Endothelial cell of umbilical vein (primary cell): ENCODE measurements at regions not wholly inside any gene's neighbourhood (a gene's known extent, or its start where the extent isn't known, plus 50 kb on each side); places are given as distances from the start of the nearest gene placed in this dataset.
"Not testable (repeated sequence)": the region's sequence is repeated elsewhere in the genome, so short reads cannot be mapped to it uniquely, and the experiment has no call there.

ENCODE experiments used
- BruUV-seq: library from RNA; stranded (reverse); fragments of 400-500 nt; replicated peaks from 2 replicates; lab custom pipeline; 2021; lab: Mats Ljungman, UMichigan
- CTCF ChIA-PET: fragments of 300-600, 350-600 bp; sonication (Branson Sonifier 250); formaldehyde crosslinking; loops from one replicate; lab custom pipeline; 2021; ENCODE audit warnings: antibody characterized with exemption, inconsistent platforms; lab: Charles Lee
- POLR2A ChIA-PET: fragments of 300-600, 350-600 bp; sonication (Branson Sonifier 250); formaldehyde crosslinking; loops from one replicate; lab custom pipeline; 2021; ENCODE audit warnings: antibody characterized with exemption, inconsistent platforms; lab: Charles Lee
- DNase-seq: peaks from one replicate; pipeline ENCODE4 v3.0.0-alpha.2; 2011; ENCODE audit warnings: low read depth, low spot score
- FAIRE-seq: peaks from 2 replicates; lab custom pipeline; 2011; peaks lifted over from hg19 to GRCh38; lab: Jason Lieb, UNC
- H2AFZ ChIP-seq: 2 replicates; pipeline ENCODE4 v1.6.0; 2012; ENCODE audit warnings: low read depth, low read length, control low read depth, inconsistent platforms
- H3K27ac ChIP-seq: 2 replicates; pipeline ENCODE4 v1.5.1; 2011; ENCODE audit warnings: low read depth, mild to moderate bottlenecking, control low read depth, low read length, moderate library complexity; ENCODE audit not compliant: insufficient read depth
- H3K27me3 ChIP-seq, 2 experiments: 2 replicates each; pipeline versions ENCODE4 v1.6.0 to v1.6.1; 2011; ENCODE audit warnings: low read length in 2 of 2, mixed read lengths in 1 of 2; ENCODE audit not compliant: control insufficient read depth in 2 of 2, insufficient read depth in 2 of 2
- H3K36me3 ChIP-seq, 2 experiments: 2 replicates in 1 of 2; 3 replicates in 1 of 2; pipeline ENCODE4 v1.5.1; 2011; ENCODE audit warnings: low read length in 2 of 2, mild to moderate bottlenecking in 1 of 2, moderate library complexity in 1 of 2; ENCODE audit not compliant: control insufficient read depth in 2 of 2, insufficient read depth in 2 of 2; ENCODE audit errors: extremely low read depth in 1 of 2
- H3K4me1 ChIP-seq: 3 replicates; pipeline ENCODE4 v1.5.1; 2011; ENCODE audit warnings: mild to moderate bottlenecking, low read length; ENCODE audit not compliant: control insufficient read depth, insufficient read depth; ENCODE audit errors: extremely low read depth
- H3K4me2 ChIP-seq: 2 replicates; pipeline ENCODE4 v1.6.1; 2011; ENCODE audit warnings: low read length, control low read depth, mixed read lengths; ENCODE audit not compliant: insufficient read depth
- H3K4me3 ChIP-seq, 3 experiments: fragments of 200-600 bp in 1 of 3; sonication (generic), shearing (Covaris generic) in 1 of 3; replicated peaks in 1 of 3; 2 replicates each; pipeline ENCODE4 v1.5.1; 2011 to 2016; ENCODE audit warnings: control low read depth in 3 of 3, low read length in 3 of 3, mild to moderate bottlenecking in 2 of 3, inconsistent platforms in 1 of 3, low read depth in 1 of 3, moderate library complexity in 1 of 3; ENCODE audit not compliant: insufficient read depth in 1 of 3
- H3K79me2 ChIP-seq: 2 replicates; pipeline ENCODE4 v1.6.0; 2012; ENCODE audit warnings: low read length, inconsistent platforms; ENCODE audit not compliant: control insufficient read depth, insufficient read depth
- H3K9ac ChIP-seq: replicated peaks from 2 replicates; pipeline ENCODE3; 2011; ENCODE audit warnings: low read length, control low read depth; ENCODE audit not compliant: insufficient read depth; ENCODE audit errors: extremely low read depth
- H3K9me1 ChIP-seq: replicated peaks from 3 replicates; pipeline ENCODE4 v1.6.0; 2011; ENCODE audit warnings: mild to moderate bottlenecking, low read length; ENCODE audit not compliant: control insufficient read depth, insufficient read depth; ENCODE audit errors: extremely low read depth
- H3K9me3 ChIP-seq: replicated peaks from 2 replicates; pipeline ENCODE4 v1.5.1; 2012; ENCODE audit warnings: low read length, inconsistent platforms; ENCODE audit not compliant: control insufficient read depth, insufficient read depth
- H4K20me1 ChIP-seq: replicated peaks from 2 replicates; pipeline ENCODE3; 2011; ENCODE audit warnings: mild to moderate bottlenecking, low read length; ENCODE audit not compliant: control insufficient read depth, insufficient read depth; ENCODE audit errors: extremely low read depth
- dilution Hi-C: fragments of 300-500 bp; cut with MboI; formaldehyde crosslinking; loops from one replicate; pipeline ENCODE4 v1.15.0; 2019; ENCODE audit warnings: low sequenced_read_pairs; ENCODE audit not compliant: extremely low pct_ligation_motif_present
- intact Hi-C: fragments of 100-400 bp; cut with micrococcal nuclease; formaldehyde crosslinking; loops from one replicate; pipeline ENCODE4 v1.10.0; 2022

GRCh38 chr7:73220766-73221370 lies 87.8 kb downstream of the NSUN5 start:
- H3K27ac ChIP-seq, DNase-seq, H3K9me1 ChIP-seq, CTCF ChIA-PET, intact Hi-C loops, H4K20me1 ChIP-seq, H3K4me2 ChIP-seq, H3K36me3 ChIP-seq, dilution Hi-C loops, H3K4me1 ChIP-seq, H3K27me3 ChIP-seq, H2AFZ ChIP-seq, FAIRE-seq, POLR2A ChIA-PET, H3K9me3 ChIP-seq, H3K9ac ChIP-seq, BruUV-seq, H3K79me2 ChIP-seq, H3K4me3 ChIP-seq: not testable (repeated sequence)

- H3K27ac ChIP-seq, CTCF ChIA-PET, H4K20me1 ChIP-seq, H3K9me3 ChIP-seq, H3K4me3 ChIP-seq, DNase-seq, H3K4me1 ChIP-seq, H3K9ac ChIP-seq, H3K27me3 ChIP-seq, H3K9me1 ChIP-seq, H3K79me2 ChIP-seq, H3K4me2 ChIP-seq, BruUV-seq, H3K36me3 ChIP-seq, dilution Hi-C loops, FAIRE-seq, POLR2A ChIA-PET, H2AFZ ChIP-seq, intact Hi-C loops: not testable (repeated sequence)
Measured at GRCh38 chr7:73220357-73220756, 88.3 kb downstream of the NSUN5 start.

GRCh38 chr7:73218802-73219201 lies 89.8 kb downstream of the NSUN5 start:
- H3K9me3 ChIP-seq, H4K20me1 ChIP-seq, H3K36me3 ChIP-seq, H3K4me2 ChIP-seq, intact Hi-C loops, FAIRE-seq, CTCF ChIA-PET, DNase-seq, H3K79me2 ChIP-seq, H2AFZ ChIP-seq, dilution Hi-C loops, H3K9me1 ChIP-seq, H3K4me1 ChIP-seq, H3K27me3 ChIP-seq, POLR2A ChIA-PET, BruUV-seq, H3K4me3 ChIP-seq, H3K9ac ChIP-seq, H3K27ac ChIP-seq: not testable (repeated sequence)

- CTCF ChIA-PET, H4K20me1 ChIP-seq, H3K36me3 ChIP-seq, POLR2A ChIA-PET, H3K27me3 ChIP-seq, H2AFZ ChIP-seq, H3K4me2 ChIP-seq, dilution Hi-C loops, BruUV-seq, H3K9me1 ChIP-seq, DNase-seq, H3K9me3 ChIP-seq, H3K9ac ChIP-seq, FAIRE-seq, H3K4me1 ChIP-seq, H3K79me2 ChIP-seq, intact Hi-C loops, H3K4me3 ChIP-seq, H3K27ac ChIP-seq: not testable (repeated sequence)
Measured at GRCh38 chr7:73216046-73216675, 92.5 kb downstream of the NSUN5 start.
